A673 (cell line): ENCODE measurements at regions not wholly inside any gene's neighbourhood (a gene's known extent, or its start where the extent isn't known, plus 50 kb on each side); places are given as distances from the start of the nearest gene placed in this dataset.

ENCODE experiments used
- EZH2 ChIP-seq: fragments of 200-600 bp; sonication (generic); IDR thresholded peaks from 2 replicates; pipeline ENCODE4 v1.6.1; 2017; ENCODE audit warnings: borderline replicate concordance, low read depth, mild to moderate bottlenecking, mixed read lengths, antibody characterized with exemption, low read length; ENCODE audit not compliant: poor library complexity, severe bottlenecking
- TF ChIP-seq, protein P1 (sequence below): fragments of 300-800, 200-600 bp; sonication (generic); conservative IDR thresholded peaks from 2 replicates; pipeline ENCODE4 v1.5.1; 2017; ENCODE audit warnings: low read depth, mild to moderate bottlenecking, antibody characterized with exemption, low read length, moderate library complexity, mixed read lengths

DNA sequence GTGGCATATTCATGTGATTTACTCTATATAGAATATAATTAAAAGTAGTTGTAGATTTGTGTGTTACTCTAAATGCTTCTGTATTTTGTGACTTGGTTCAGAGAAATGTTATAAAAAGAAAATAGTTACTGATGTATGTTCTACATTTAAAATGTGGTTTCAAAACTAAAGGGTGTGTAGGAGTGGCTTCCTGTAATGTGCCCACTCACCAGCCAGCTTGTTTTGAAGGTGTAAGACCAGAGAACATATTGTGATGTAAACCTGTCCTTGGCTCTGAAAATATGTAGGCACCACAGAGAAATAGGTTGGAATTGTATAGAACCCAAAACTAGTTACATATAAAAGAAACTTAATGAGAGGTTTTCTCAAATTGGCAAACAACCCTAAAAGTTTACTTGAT, 51.2 kb upstream of the ARRDC3 start:
- TF ChIP-seq, protein P1, sequence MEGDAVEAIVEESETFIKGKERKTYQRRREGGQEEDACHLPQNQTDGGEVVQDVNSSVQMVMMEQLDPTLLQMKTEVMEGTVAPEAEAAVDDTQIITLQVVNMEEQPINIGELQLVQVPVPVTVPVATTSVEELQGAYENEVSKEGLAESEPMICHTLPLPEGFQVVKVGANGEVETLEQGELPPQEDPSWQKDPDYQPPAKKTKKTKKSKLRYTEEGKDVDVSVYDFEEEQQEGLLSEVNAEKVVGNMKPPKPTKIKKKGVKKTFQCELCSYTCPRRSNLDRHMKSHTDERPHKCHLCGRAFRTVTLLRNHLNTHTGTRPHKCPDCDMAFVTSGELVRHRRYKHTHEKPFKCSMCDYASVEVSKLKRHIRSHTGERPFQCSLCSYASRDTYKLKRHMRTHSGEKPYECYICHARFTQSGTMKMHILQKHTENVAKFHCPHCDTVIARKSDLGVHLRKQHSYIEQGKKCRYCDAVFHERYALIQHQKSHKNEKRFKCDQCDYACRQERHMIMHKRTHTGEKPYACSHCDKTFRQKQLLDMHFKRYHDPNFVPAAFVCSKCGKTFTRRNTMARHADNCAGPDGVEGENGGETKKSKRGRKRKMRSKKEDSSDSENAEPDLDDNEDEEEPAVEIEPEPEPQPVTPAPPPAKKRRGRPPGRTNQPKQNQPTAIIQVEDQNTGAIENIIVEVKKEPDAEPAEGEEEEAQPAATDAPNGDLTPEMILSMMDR = no peak
- TF ChIP-seq EZH2 = no peak
